DND-41 (cell line): ENCODE measurements at regions not wholly inside any gene's neighbourhood (a gene's known extent, or its start where the extent isn't known, plus 50 kb on each side); places are given as distances from the start of the nearest gene placed in this dataset.

Experiments used
- ATAC-seq: fragments of 200-7000 bp; cut with Tn5 transposase; 3 replicates; pipeline ENCODE4 v1.9.1; 2021; ENCODE audit warnings: low read depth; ENCODE audit not compliant: insufficient read depth
- DNase-seq: peaks from one replicate; pipeline ENCODE4 v3.0.0-alpha.2; 2020
- H2AFZ ChIP-seq: 2 replicates; pipeline ENCODE4 v1.6.0; 2012; ENCODE audit warnings: low read depth, low read length
- H3K27ac ChIP-seq: 2 replicates; pipeline ENCODE4 v1.5.1; 2012; ENCODE audit warnings: low read length, inconsistent platforms
- H3K27me3 ChIP-seq: fragments of 200-600 bp; sonication (generic); 2 replicates; pipeline ENCODE4 v1.6.0; 2012; ENCODE audit warnings: low read length, mild to moderate bottlenecking, inconsistent platforms; ENCODE audit not compliant: insufficient read depth, poor library complexity
- H3K36me3 ChIP-seq: 2 replicates; pipeline ENCODE4 v1.5.1; 2012; ENCODE audit warnings: low read length, inconsistent platforms; ENCODE audit not compliant: insufficient read depth
- H3K4me1 ChIP-seq: 2 replicates; pipeline ENCODE4 v1.5.1; 2012; ENCODE audit warnings: mild to moderate bottlenecking, low read length; ENCODE audit not compliant: insufficient read depth
- H3K4me2 ChIP-seq: 2 replicates; pipeline ENCODE4 v1.6.0; 2012; ENCODE audit warnings: mild to moderate bottlenecking, moderate library complexity, low read length, inconsistent platforms; ENCODE audit not compliant: insufficient read depth
- H3K4me3 ChIP-seq, 2 experiments: fragments of 200-600 bp in 1 of 2; shearing (Covaris generic) in 1 of 2; 2 replicates each; pipeline ENCODE4 v1.5.1; 2012 to 2016; ENCODE audit warnings: inconsistent platforms in 2 of 2, low read length in 2 of 2, mild to moderate bottlenecking in 2 of 2, low read depth in 1 of 2, moderate library complexity in 1 of 2
- H3K79me2 ChIP-seq: 2 replicates; pipeline ENCODE4 v1.6.0; 2012; ENCODE audit warnings: low read length, inconsistent platforms; ENCODE audit not compliant: insufficient read depth
- H3K9ac ChIP-seq: 2 replicates; pipeline ENCODE4 v1.6.0; 2012; ENCODE audit warnings: low read depth, mild to moderate bottlenecking, inconsistent platforms, low read length, moderate library complexity
- H3K9me3 ChIP-seq: 2 replicates; pipeline ENCODE4 v1.5.1; 2012; ENCODE audit warnings: low read length, moderate library complexity, mild to moderate bottlenecking, inconsistent platforms; ENCODE audit not compliant: insufficient read depth, severe bottlenecking
- H4K20me1 ChIP-seq: 2 replicates; pipeline ENCODE4 v1.6.0; 2012; ENCODE audit warnings: low read length; ENCODE audit not compliant: insufficient read depth
- CTCF ChIP-seq: IDR thresholded peaks from 2 replicates; pipeline ENCODE4 v1.5.1; 2012; ENCODE audit warnings: borderline replicate concordance, low read length, moderate library complexity, mild to moderate bottlenecking; ENCODE audit not compliant: poor library complexity, severe bottlenecking; ENCODE audit errors: extremely low read depth
- EZH2 ChIP-seq: IDR thresholded peaks from 3 replicates; pipeline ENCODE4 v1.6.1; 2012; ENCODE audit warnings: borderline replicate concordance, low read depth, mild to moderate bottlenecking, moderate library complexity, low read length, inconsistent platforms; ENCODE audit not compliant: severe bottlenecking

- no peak for DNase-seq
- Histone ChIP-seq H3K4me1 (no peaks in the 10 kb centered on the region), H3K4me2 (no peak overlapping the region), H3K9ac (no peak overlapping the region), H3K36me3 (no peaks in the 10 kb centered on the region), H3K4me3 (no peak overlapping the region), H3K9me3 (no peaks in the 10 kb centered on the region), H4K20me1 (no peaks in the 10 kb centered on the region), H2AFZ (no peak overlapping the region), H3K27me3 (no peaks in the 10 kb centered on the region), H3K79me2 (no peaks in the 10 kb centered on the region), H3K27ac (no peak overlapping the region)
- no peak for ATAC-seq
- TF ChIP-seq CTCF (no peak), EZH2 (no peak)
These were observed 120.4 kb upstream of the RAB11FIP2 start for GRCh38 chr10:118167056-118167700.

- peaks cover 4% of the 10 kb centered on the region for H3K27me3 ChIP-seq
- ATAC-seq (no peak), DNase-seq (no peak)
- no peak for TF ChIP-seq EZH2
- H3K9ac ChIP-seq, result no peak overlapping the region
- no peak overlapping the region for H2AFZ ChIP-seq
- H4K20me1 ChIP-seq, result no peaks in the 10 kb centered on the region
- H3K79me2 ChIP-seq, result no peaks in the 10 kb centered on the region
- no peaks in the 10 kb centered on the region for H3K36me3 ChIP-seq
- no peak overlapping the region for H3K4me2 ChIP-seq
- no peaks in the 10 kb centered on the region for H3K4me1 ChIP-seq
- no peaks in the 10 kb centered on the region for H3K9me3 ChIP-seq
- H3K4me3 ChIP-seq, result no peak overlapping the region
- H3K27ac ChIP-seq, result no peak overlapping the region
These were observed 116.5 kb upstream of the RAB11FIP2 start for GRCh38 chr10:118163217-118163616.

- Histone ChIP-seq H3K36me3 (no peaks in the 10 kb centered on the region), H3K79me2 (no peaks in the 10 kb centered on the region), H3K4me1 (no peaks in the 10 kb centered on the region), H3K27me3 (peaks cover 4% of the 10 kb centered on the region), H3K9me3 (no peaks in the 10 kb centered on the region), H3K4me3 (no peak overlapping the region), H3K4me2 (no peak overlapping the region), H2AFZ (no peak overlapping the region), H4K20me1 (no peaks in the 10 kb centered on the region), H3K27ac (no peak overlapping the region), H3K9ac (no peak overlapping the region)
- ATAC-seq (no peak), DNase-seq (no peak)
- TF ChIP-seq EZH2 (no peak), CTCF (no peak)
These were observed 114.9 kb upstream of the RAB11FIP2 start for GRCh38 chr10:118161461-118162246.

GRCh38 chr10:118153287-118153686, 106.5 kb upstream of the RAB11FIP2 start:
- Histone ChIP-seq H3K9me3 (no peaks in the 10 kb centered on the region), H3K79me2 (no peaks in the 10 kb centered on the region), H3K27me3 (peaks cover 7% of the 10 kb centered on the region), H3K9ac (no peak overlapping the region), H3K36me3 (no peaks in the 10 kb centered on the region), H4K20me1 (no peaks in the 10 kb centered on the region), H2AFZ (no peak overlapping the region), H3K27ac (no peak overlapping the region), H3K4me2 (no peak overlapping the region), H3K4me1 (no peaks in the 10 kb centered on the region), H3K4me3 (no peak overlapping the region)
- ATAC-seq (no peak), DNase-seq (no peak)
- TF ChIP-seq EZH2 (no peak), CTCF (no peak)
